OCI-LY1 (cell line): ENCODE measurements at regions not wholly inside any gene's neighbourhood (a gene's known extent, or its start where the extent isn't known, plus 50 kb on each side); places are given as distances from the start of the nearest gene placed in this dataset.

ENCODE experiments used
- CTCF ChIP-seq: fragments of 200-600 bp; sonication (generic), shearing (Covaris generic); IDR thresholded peaks from 2 replicates; pipeline ENCODE4 v1.5.1; 2017; ENCODE audit warnings: mild to moderate bottlenecking, antibody characterized with exemption, low read length, moderate library complexity, mixed read lengths
- EZH2 ChIP-seq: fragments of 200-600 bp; sonication (generic), shearing (Covaris generic); IDR thresholded peaks from 2 replicates; pipeline ENCODE4 v1.8.0; 2017; ENCODE audit warnings: borderline replicate concordance, mixed run types, mild to moderate bottlenecking, antibody characterized with exemption, low read length, moderate library complexity, mixed read lengths

GRCh38 chr15:96817900-96818299 lies 487.4 kb downstream of the NR2F2 start:
- TF ChIP-seq CTCF (no peak), EZH2 (no peak)
